ENCODE measurements at regions not wholly inside any gene's neighbourhood (a gene's known extent, or its start where the extent isn't known, plus 50 kb on each side); places are given as distances from the start of the nearest gene placed in this dataset.
"Not testable (repeated sequence)": the region's sequence is repeated elsewhere in the genome, so short reads cannot be mapped to it uniquely, and the experiment has no call there.

- not testable (repeated sequence) for DNase-seq (ENCODE audit: low spot score)
Measured at GRCh38 chr6:102910701-102911139, 1517.2 kb downstream of the GRIK2 start.

GRCh38 chr6:102907181-102907580, 1513.7 kb downstream of the GRIK2 start:
- no peak for DNase-seq (ENCODE audit: low spot score)

DNA sequence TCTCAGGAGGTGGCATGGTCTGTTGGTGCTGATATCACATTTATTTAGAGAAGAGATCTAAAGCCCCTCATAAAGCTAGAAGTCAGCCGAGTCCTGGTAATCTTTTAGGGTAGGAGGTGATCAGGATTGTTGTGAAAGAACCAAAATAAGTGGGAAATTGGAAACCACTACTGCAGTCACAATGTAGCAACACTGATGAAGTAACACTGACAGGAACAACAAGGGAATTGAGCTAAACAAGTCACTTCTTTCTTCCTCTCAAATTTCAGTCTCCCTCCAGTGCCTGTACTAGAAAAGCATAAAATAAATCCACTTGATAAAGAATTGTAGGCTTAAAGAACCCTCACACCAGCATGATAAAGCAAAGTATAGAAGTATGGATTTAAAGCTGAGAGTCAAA, 1509.0 kb downstream of the GRIK2 start:
- no peak for DNase-seq (ENCODE audit: low spot score)

- no peak for DNase-seq (ENCODE audit: low spot score)
Measured at GRCh38 chr6:102895683-102896082, 1502.2 kb downstream of the GRIK2 start.

GRCh38 chr6:102885165-102885564, 1491.7 kb downstream of the GRIK2 start:
- no peak for DNase-seq (ENCODE audit: low spot score)

DNA sequence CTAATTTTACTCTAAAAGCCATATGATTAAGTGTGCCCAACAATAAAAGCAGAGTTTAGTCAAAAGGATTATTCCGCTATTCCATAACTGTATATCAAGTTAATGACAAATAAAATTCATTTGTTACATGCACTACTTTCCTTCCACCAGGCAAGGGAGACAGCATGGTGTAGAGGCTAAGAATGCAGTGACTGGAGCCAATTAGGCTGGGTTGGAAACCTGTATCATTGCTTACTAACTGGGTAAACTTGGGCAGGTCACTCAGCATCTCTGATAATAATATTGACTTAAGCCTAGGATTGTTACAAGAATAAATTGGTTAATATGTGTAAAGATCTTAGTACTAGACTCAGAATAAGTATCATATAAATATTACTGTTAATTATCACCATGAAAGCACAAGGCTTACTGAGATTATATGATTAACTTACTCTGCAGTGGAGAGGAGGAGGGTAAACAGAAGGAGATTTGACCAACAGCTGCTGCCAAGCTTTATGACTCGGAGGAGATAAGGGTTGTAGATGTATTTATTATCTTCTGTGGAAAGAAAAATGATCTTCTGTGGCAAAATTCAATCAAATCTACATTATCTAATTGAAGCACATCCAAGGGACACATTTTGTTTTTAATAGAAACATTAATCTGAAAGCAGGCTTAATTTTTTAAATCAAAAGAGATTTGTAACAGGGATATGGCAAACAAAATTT, 1459.9 kb downstream of the GRIK2 start:
- no peak for DNase-seq (ENCODE audit: low spot score)

DNA sequence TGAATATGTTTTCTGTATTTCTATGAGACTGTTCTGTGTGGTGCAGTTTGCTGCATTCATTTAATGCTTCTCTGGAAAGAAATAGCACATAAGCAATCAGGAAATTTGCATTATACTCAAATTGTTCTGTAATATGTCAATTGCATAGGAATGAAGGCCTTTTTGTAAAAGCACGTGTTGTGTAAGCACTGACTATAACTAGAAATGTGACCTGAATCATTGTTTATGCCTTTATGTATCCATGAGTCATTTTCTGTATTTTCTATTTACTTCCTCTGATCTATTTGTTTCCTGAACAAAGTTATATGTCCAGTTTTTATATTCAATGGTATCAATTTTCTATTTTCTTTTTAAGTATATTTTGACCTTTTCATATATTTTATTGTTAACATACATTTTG, 1455.3 kb downstream of the GRIK2 start:
- no peak for DNase-seq (ENCODE audit: low spot score)

DNA sequence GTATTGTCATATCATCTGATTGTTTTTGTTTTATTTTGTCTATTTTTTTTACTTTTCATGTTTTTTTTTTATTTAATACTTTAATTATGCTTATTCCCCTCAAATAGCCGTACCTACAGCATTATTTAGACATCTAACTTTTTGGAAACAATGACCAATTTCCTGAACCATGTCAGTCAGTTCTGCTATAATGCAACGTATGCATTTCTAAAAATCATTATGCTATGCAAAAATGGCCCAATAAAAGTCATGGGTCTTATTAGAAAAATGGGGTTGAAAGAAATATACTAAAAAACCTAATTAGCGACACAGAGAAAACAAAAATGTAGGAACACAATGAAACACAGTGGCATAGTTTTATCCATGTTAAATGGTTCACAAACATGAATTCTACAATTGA, 1454.7 kb downstream of the GRIK2 start:
- no peak for DNase-seq (ENCODE audit: low spot score)

DNA sequence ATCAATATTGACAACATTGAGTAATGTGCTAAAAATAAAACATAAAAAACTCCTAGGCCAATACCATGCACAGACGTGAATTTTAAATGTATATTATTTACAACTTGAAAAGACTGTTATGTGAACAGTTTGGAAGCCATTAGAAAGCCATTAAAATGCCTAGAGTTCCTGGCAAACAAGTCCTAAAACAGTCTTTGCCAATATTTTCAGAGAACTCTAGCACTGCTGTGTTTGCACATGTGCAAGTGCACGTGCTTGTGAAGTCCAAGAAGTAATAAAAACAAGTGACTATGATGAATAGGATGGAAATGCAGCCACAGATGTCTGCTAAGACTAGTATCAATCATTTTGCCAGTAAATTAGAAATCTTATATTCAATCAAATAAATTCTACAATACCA, 1447.6 kb downstream of the GRIK2 start:
- DNase-seq (ENCODE audit: low spot score) = no peak

- no peak for DNase-seq (ENCODE audit: low spot score)
Measured at GRCh38 chr6:102832021-102832420, 1438.5 kb downstream of the GRIK2 start.

DNA sequence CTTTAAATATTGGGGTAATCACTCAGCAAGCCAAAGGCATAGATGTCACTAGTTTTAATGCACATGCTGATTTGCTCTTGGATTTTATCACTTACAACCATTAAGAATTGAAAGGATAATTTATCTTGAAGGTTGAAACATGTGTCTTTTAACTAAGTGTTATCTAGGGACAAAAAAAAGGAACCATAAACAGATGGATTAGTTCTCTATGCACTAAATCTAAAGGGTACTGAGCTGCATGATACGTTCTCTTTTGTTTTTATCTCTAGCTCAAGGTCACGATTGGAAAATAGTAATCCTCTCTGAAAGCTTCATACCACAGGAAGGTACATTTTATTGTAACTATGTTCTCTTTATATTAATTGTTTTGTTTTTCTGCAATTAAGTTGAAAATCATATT, 1426.6 kb downstream of the GRIK2 start:
- DNase-seq (ENCODE audit: low spot score) = no peak

DNA sequence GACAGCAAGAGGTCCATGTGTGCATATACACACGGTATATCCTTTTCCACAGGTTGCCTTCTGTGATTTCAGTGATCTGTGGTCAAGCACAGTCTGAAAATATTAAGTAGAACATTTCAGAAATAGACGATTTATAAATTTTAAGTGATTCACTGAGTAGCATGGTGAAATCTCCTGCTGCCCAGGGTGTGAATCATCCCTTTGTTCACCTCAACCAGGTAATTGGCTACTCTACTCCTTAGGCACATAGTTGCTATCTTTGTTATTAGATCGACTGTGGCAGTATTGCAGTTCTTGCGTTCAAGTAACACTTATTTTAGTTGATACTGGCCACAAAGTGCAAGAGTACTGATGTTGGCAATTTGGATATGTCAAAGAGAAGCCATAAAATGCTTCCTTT, 1421.7 kb downstream of the GRIK2 start:
- DNase-seq (ENCODE audit: low spot score) = no peak

- no peak for DNase-seq (ENCODE audit: low spot score)
Measured at GRCh38 chr6:102813489-102814275, 1420.2 kb downstream of the GRIK2 start.

- no peak for DNase-seq (ENCODE audit: low spot score)
Measured at GRCh38 chr6:102812242-102812641, 1418.7 kb downstream of the GRIK2 start.

- not testable (repeated sequence) for DNase-seq (ENCODE audit: low spot score)
Measured at GRCh38 chr6:102808944-102809505, 1415.5 kb downstream of the GRIK2 start.

GRCh38 chr6:102799051-102799450, 1405.5 kb downstream of the GRIK2 start:
- DNase-seq (ENCODE audit: low spot score) = no peak

DNA sequence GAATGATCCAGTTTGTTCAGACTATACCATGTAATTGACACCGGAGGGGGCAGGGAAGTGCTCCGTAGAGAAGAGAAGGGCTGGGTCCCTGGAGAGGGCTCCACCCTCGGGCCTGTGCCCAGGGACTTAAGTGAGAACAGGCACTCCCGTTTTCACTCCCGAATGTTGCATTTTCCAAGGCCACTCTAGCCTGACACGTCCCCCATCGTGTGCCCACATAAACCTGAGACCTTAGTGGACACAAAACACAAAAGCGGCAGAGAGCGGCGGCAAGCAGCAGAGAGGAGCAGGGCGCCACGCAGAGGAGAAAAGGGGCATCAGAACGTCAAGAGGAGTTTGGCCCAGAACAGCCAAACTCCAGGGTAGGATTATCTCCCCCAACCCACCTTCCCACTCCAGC, 1405.1 kb downstream of the GRIK2 start:
- DNase-seq (ENCODE audit: low spot score) = no peak

- no peak for DNase-seq (ENCODE audit: low spot score)
Measured at GRCh38 chr6:102793752-102794151, 1400.2 kb downstream of the GRIK2 start.

- DNase-seq (ENCODE audit: low spot score) = no peak
Measured at GRCh38 chr6:102774326-102774725, 1380.8 kb downstream of the GRIK2 start.

- no peak for DNase-seq (ENCODE audit: low spot score)
Measured at GRCh38 chr6:102773636-102774035, 1380.1 kb downstream of the GRIK2 start.

- DNase-seq (ENCODE audit: low spot score) = no peak
Measured at GRCh38 chr6:102766963-102767362, 1373.5 kb downstream of the GRIK2 start.

DNA sequence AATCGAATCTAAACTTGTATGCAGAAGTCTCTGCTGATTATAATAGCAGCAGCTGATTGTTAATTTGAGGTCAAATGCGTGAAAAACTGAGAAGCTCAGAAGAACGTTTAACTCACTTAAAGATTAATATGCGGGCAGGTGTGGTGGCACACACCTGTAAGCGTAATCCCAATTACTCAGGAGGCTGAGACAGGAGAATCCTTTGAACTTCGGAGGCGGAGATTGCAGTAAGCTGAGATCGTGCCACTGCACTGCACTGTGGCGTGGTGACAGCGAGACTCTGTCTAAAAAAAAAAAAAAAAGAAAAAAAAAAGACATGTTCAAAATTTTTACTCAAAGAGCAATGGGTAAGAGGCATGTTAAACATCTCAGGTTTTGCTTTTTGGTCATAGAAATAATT, 1370.8 kb downstream of the GRIK2 start:
- DNase-seq (ENCODE audit: low spot score) = no peak

- DNase-seq (ENCODE audit: low spot score) = no peak
Measured at GRCh38 chr6:102763891-102764290, 1370.4 kb downstream of the GRIK2 start.

All from globus pallidus (tissue), 1 donor.